Activated naive CD4-positive, alpha-beta T cell treated with anti-CD3 and anti-CD28 coated beads for 36 hours (primary cell): ENCODE measurements at regions not wholly inside any gene's neighbourhood (a gene's known extent, or its start where the extent isn't known, plus 50 kb on each side); places are given as distances from the start of the nearest gene placed in this dataset.

Experiments
- CTCF ChIA-PET: fragments of 350-600 bp; sonication (Branson Sonifier 250); formaldehyde crosslinking; loops from one replicate; lab custom pipeline; 2021; ENCODE audit warnings: antibody characterized with exemption; lab: Charles Lee
- DNase-seq: peaks from one replicate; pipeline ENCODE4 v3.0.0-alpha.2; 2020
- H3K27ac Mint-ChIP-seq: one replicate; pipeline ENCODE4 v1.8.0; 2021; ENCODE audit warnings: mild to moderate bottlenecking, mixed read lengths
- H3K27me3 Mint-ChIP-seq: one replicate; pipeline ENCODE4 v1.8.0; 2021; ENCODE audit warnings: low read depth, mixed read lengths
- H3K36me3 Mint-ChIP-seq: one replicate; pipeline ENCODE4 v1.8.0; 2021; ENCODE audit warnings: low read depth, mixed read lengths
- H3K4me1 Mint-ChIP-seq: one replicate; pipeline ENCODE4 v1.8.0; 2021; ENCODE audit warnings: low read depth, mixed read lengths
- H3K4me3 Mint-ChIP-seq: one replicate; pipeline ENCODE4 v1.8.0; 2021; ENCODE audit warnings: mild to moderate bottlenecking, moderate library complexity, mixed read lengths
- H3K9me3 Mint-ChIP-seq: one replicate; pipeline ENCODE4 v1.8.0; 2021; ENCODE audit warnings: mixed read lengths
- intact Hi-C: fragments of 100-400 bp; cut with micrococcal nuclease; formaldehyde crosslinking; loops from one replicate; pipeline ENCODE4 v1.15.1; 2023

GRCh38 chr1:231108516-231109302 lies 53.1 kb upstream of the TRIM67 start:
- Mint-ChIP-seq H3K9me3 (no peaks in the 10 kb centered on the region), H3K4me3 (no peak overlapping the region), H3K36me3 (no peaks in the 10 kb centered on the region), H3K27me3 (peaks cover 13% of the 10 kb centered on the region), H3K4me1 (peaks cover 5% of the 10 kb centered on the region), H3K27ac (no peak overlapping the region)
- intact Hi-C loops, result no loop called here
- no peak for DNase-seq
- CTCF ChIA-PET, result interaction anchor here (0.8 kb wide), 1 partner anchor 16 kb away, joined by 3 read pairs; no protein-coding TSS in a partner anchor

DNA sequence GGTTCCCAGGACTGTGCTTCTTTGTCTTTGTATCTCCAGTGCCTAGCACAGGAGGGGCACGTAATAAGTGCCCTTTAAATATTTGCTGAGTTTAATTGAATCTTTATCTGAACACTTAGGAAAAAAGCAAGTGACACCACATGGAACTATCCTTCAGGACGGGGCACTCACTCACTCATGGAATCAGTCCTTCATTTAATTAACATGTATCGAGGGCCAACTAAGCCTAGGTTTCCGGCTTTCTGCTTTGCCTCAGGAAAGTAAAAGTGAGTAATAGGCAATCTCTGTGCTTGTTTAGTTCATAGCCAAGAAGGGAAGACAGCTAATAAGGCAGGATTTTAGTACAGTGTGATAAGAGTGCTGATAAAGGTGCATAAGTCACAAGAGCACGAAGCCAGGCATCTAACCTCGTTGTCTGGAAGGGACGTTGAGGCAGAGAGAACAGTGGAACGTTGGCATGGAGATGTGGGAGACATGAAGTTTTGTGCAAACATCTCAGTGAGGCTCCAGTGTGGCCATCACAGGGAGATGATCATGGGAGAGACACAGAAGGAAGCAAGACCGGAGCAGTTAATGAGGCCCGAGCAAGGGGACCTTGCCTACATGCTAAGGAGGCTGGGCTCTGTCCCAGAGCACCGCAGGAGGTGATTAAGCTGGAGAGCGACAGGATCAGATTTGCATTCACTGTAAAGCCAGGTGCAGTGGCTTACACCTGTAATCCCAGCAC lies 54.1 kb upstream of the TRIM67 start:
- no peaks in the 10 kb centered on the region for H3K36me3 Mint-ChIP-seq
- peaks cover 11% of the 10 kb centered on the region for H3K27me3 Mint-ChIP-seq
- no peaks in the 10 kb centered on the region for H3K9me3 Mint-ChIP-seq
- CTCF ChIA-PET, result no interaction called here
- H3K27ac Mint-ChIP-seq, result no peak overlapping the region
- H3K4me3 Mint-ChIP-seq, result no peak overlapping the region
- DNase-seq, result no peak
- H3K4me1 Mint-ChIP-seq, result peaks cover 5% of the 10 kb centered on the region
- intact Hi-C loops, result no loop called here

DNA sequence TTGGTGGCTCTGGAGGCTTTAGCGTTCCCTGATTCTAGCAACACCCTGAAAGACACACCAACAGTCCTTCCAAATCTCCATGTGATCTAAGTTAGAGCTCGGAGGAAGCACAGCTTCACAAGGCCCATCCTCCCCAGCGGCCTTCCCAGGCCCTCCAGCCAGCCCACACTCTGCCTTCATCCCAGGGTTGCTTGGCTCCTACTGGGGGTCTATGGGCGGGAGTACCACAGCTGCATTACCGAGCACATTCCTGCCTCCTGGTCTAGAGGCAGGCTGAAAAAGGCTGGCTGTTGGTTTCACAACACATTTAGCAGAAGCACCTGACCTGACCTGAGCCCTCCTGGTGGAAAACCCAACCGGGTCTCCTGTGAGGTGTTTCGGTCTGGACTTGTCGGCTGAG lies 54.7 kb upstream of the TRIM67 start:
- intact Hi-C loops, result no loop called here
- CTCF ChIA-PET, result no interaction called here

GRCh38 chr1:231106347-231106746 lies 55.5 kb upstream of the TRIM67 start:
- DNase-seq, result no peak
- H3K9me3 Mint-ChIP-seq, result no peaks in the 10 kb centered on the region
- CTCF ChIA-PET, result interaction anchor here (0.9 kb wide), 1 partner anchor 20 kb away, joined by 3 read pairs; no protein-coding TSS in a partner anchor
- no peaks in the 10 kb centered on the region for H3K36me3 Mint-ChIP-seq
- peaks cover 8% of the 10 kb centered on the region for H3K27me3 Mint-ChIP-seq
- peaks cover 5% of the 10 kb centered on the region for H3K4me1 Mint-ChIP-seq
- H3K4me3 Mint-ChIP-seq, result no peak overlapping the region
- H3K27ac Mint-ChIP-seq, result no peak overlapping the region
- intact Hi-C loops, result no loop called here

More for the DNA sequence above, 54.7 kb upstream of the TRIM67 start:
- DNase-seq, result no peak
- peaks cover 10% of the 10 kb centered on the region for H3K27me3 Mint-ChIP-seq
- H3K36me3 Mint-ChIP-seq, result no peaks in the 10 kb centered on the region
- H3K4me1 Mint-ChIP-seq, result peaks cover 5% of the 10 kb centered on the region
- H3K4me3 Mint-ChIP-seq, result no peak overlapping the region
- no peaks in the 10 kb centered on the region for H3K9me3 Mint-ChIP-seq
- no peak overlapping the region for H3K27ac Mint-ChIP-seq

DNA sequence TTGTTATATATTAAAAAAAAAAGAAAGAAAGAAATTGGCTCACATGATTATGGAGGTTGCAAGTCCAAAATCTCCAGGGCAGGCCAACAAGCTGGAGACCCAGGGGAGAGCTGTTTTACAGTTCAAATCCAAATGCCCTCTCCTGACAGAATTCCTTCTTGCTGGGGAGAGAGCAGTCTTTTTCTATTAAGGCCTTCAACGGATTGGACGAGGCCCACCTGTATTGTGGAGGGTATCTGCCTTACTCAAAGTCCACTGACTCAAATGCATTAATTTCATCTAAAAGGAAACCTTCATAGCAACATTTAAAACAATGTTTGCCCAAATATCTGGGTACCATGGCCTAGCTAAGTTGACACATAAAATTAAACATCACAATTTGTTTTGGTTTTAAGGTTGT lies 56.9 kb upstream of the TRIM67 start:
- CTCF ChIA-PET, result no interaction called here
- Mint-ChIP-seq H3K4me3 (no peak overlapping the region), H3K9me3 (no peaks in the 10 kb centered on the region), H3K27ac (no peak overlapping the region), H3K27me3 (peaks cover 12% of the 10 kb centered on the region), H3K36me3 (no peaks in the 10 kb centered on the region), H3K4me1 (peaks cover 5% of the 10 kb centered on the region)
- no peak for DNase-seq
- intact Hi-C loops, result no loop called here

- Mint-ChIP-seq H3K4me1 (peaks cover 5% of the 10 kb centered on the region), H3K9me3 (no peaks in the 10 kb centered on the region), H3K27ac (no peak overlapping the region), H3K36me3 (no peaks in the 10 kb centered on the region), H3K4me3 (no peak overlapping the region), H3K27me3 (peaks cover 12% of the 10 kb centered on the region)
- DNase-seq, result no peak
- intact Hi-C loops, result no loop called here
- CTCF ChIA-PET, result interaction anchor here (1.2 kb wide), 1 partner anchor 10 kb away, joined by 3 read pairs; no protein-coding TSS in a partner anchor
These were observed 57.9 kb upstream of the TRIM67 start for GRCh38 chr1:231103961-231104360.

DNA sequence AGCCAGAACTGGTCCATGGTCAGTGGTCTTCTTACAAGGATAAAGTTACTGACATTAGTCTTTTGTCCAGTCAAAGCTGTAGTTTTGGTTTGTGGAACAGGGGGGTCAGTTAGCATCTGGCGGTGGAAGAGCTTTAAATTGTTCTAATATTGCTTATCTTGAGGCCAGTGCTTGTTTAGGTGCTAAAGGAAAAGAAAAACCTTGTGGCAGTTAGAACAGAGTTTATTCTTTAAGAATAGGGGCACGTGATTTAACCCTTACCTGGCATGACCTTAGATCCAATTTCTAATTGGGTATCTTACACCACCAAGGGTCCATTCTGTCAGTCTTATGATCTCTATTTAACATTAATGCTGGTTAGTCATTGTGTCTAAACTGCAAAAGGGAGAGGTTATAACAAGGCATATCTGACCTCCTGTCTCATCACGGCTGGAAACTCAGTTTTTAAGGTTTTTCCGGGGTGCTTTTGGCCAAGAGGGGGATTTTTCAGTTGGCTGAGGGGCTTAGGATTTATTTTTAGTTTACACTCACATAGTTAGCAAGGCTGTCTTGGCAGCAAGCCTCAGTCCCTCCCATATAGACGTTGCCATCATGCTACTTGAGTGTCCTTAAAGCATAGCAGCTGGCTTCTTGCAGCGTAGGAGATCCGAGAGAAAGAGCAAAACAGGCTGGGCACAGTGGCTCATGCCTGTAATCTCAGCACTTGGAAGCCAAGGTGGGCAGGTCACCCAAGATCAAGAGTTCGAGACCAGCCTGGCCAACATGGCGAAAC lies 60.1 kb upstream of the FAM89A start:
- H3K9me3 Mint-ChIP-seq, result no peaks in the 10 kb centered on the region
- CTCF ChIA-PET, result no interaction called here
- peaks cover 17% of the 10 kb centered on the region for H3K27me3 Mint-ChIP-seq
- H3K36me3 Mint-ChIP-seq, result no peaks in the 10 kb centered on the region
- no peak for DNase-seq
- H3K4me1 Mint-ChIP-seq, result no peaks in the 10 kb centered on the region
- no peak overlapping the region for H3K4me3 Mint-ChIP-seq
- no peak overlapping the region for H3K27ac Mint-ChIP-seq
- intact Hi-C loops, result no loop called here

- CTCF ChIA-PET, result no interaction called here
- intact Hi-C loops, result no loop called here
- no peak overlapping the region for H3K4me3 Mint-ChIP-seq
- H3K27me3 Mint-ChIP-seq, result peaks cover 17% of the 10 kb centered on the region
- no peak for DNase-seq
- H3K9me3 Mint-ChIP-seq, result no peaks in the 10 kb centered on the region
- H3K36me3 Mint-ChIP-seq, result no peaks in the 10 kb centered on the region
- no peak overlapping the region for H3K27ac Mint-ChIP-seq
- no peaks in the 10 kb centered on the region for H3K4me1 Mint-ChIP-seq
These were observed 59.3 kb upstream of the FAM89A start for GRCh38 chr1:231099311-231099710.

DNA sequence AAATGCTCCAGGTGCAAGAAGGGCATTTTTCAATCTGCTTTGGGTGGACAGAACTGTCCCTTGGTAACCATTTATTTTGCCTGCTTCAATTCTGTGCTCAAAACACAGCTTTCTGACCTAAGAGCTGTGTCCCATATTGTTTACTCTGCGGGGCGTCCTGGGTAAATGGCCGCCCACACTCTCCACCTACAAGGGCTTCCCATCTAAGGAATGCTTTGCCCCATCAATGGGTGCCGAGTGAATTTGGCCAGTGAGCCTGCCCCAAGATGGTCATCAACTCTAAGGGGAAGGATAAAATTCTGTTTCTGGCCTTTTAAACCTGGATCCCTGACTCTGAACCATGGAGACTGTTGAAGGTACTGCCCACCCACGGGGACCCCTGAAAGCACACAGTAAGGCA lies 55.5 kb upstream of the FAM89A start:
- no peaks in the 10 kb centered on the region for H3K4me1 Mint-ChIP-seq
- H3K27me3 Mint-ChIP-seq, result peaks cover 22% of the 10 kb centered on the region
- H3K36me3 Mint-ChIP-seq, result no peaks in the 10 kb centered on the region
- no peak for DNase-seq
- no peak overlapping the region for H3K27ac Mint-ChIP-seq
- CTCF ChIA-PET, result interaction anchor here (0.7 kb wide), 1 partner anchor 462 kb away, joined by 3 read pairs; no protein-coding TSS in a partner anchor
- H3K9me3 Mint-ChIP-seq, result no peaks in the 10 kb centered on the region
- intact Hi-C loops, result no loop called here
- no peak overlapping the region for H3K4me3 Mint-ChIP-seq

DNA sequence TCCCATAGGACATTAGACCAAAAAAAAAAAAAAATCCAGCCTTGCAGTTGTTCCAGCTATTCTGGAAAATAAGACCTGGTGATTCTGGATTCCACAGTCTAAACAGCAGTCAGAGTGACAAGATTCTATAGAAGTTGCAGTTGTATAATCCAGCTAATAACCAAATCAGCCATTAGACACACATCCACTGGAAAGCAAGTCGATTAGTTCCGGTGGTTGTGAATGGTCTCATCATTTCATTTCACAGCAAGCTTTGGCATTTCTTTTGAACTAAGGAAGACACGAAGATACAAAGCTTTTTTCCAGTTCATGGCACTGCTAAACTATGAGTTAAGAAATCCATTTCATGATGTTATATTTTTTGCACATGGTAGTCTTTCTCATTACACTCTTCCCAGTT lies 54.4 kb upstream of the FAM89A start:
- no peak for DNase-seq
- Mint-ChIP-seq H3K9me3 (no peaks in the 10 kb centered on the region), H3K36me3 (no peaks in the 10 kb centered on the region), H3K4me3 (no peak overlapping the region), H3K27me3 (peaks cover 18% of the 10 kb centered on the region), H3K4me1 (no peaks in the 10 kb centered on the region), H3K27ac (no peak overlapping the region)
- intact Hi-C loops, result loop anchor here (5.0 kb wide), 1 partner anchor 118 kb away; no protein-coding TSS in a partner anchor
- CTCF ChIA-PET, result interaction anchor here (1.1 kb wide), 1 partner anchor 9 kb away, joined by 3 read pairs; no protein-coding TSS in a partner anchor

DNA sequence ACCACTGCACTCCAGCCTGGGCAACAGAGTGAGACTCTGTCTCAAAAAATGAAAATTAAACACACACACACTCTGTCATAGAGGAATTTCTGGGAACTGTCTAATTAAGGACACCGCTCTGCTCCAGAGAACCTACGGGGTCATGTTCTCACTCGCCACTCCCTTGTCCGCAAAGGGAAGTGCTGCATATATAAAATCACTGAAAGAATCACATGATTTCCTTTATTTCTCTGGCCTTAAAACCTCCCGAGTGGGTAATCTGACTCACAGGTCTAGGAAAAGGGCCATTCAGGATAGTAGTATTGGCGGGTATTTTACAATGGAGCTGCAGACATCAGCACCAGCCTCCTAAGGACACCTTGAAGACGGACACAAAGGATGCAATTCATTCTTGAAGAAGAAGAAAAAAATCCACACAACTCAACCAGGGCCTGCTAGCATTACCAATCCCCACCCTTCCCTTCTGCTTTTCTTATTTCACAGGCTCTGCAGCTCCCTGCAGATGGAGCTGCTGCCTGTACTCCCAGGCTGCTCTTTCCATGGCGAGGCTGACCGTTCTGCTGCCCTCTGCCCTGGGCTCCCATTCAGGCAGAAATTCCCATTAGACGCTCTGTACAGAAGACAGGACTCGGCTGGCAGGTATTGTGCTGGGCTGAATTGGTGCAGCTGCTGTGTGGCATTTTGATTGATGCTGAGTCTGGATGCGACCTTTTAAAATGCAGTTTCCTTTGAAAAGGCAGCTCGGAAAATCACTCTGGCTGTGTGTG lies 53.3 kb upstream of the FAM89A start:
- CTCF ChIA-PET, result interaction anchor here (0.6 to 1.7 kb wide), 5 partner anchors 16 to 184 kb away, joined by 3 to 8 read pairs (median 4); no protein-coding TSS in a partner anchor
- Mint-ChIP-seq H3K36me3 (no peaks in the 10 kb centered on the region), H3K27me3 (peaks cover 18% of the 10 kb centered on the region), H3K27ac (no peak overlapping the region), H3K4me3 (no peak overlapping the region), H3K4me1 (no peaks in the 10 kb centered on the region), H3K9me3 (no peaks in the 10 kb centered on the region)
- intact Hi-C loops, result loop anchor here (5.0 kb wide), 1 partner anchor 119 kb away; no protein-coding TSS in a partner anchor
- DNase-seq, result no peak
